IPS DF 6.9 (cell line): ENCODE measurements at regions not wholly inside any gene's neighbourhood (a gene's known extent, or its start where the extent isn't known, plus 50 kb on each side); places are given as distances from the start of the nearest gene placed in this dataset.

Experiments used
- DNase-seq: peaks from one replicate; pipeline ENCODE4 v3.0.0-alpha.2; 2013; ENCODE audit warnings: low read depth, low spot score
- H3K27ac ChIP-seq: one replicate; pipeline ENCODE4 v1.5.1; 2013; ENCODE audit warnings: low read length, control low read depth
- H3K27me3 ChIP-seq: 2 replicates; pipeline ENCODE4 v1.6.1; 2013; ENCODE audit warnings: mild to moderate bottlenecking, low read length; ENCODE audit not compliant: control insufficient read depth, insufficient read depth
- H3K36me3 ChIP-seq: 2 replicates; pipeline ENCODE4 v1.6.1; 2013; ENCODE audit warnings: low read length; ENCODE audit not compliant: control insufficient read depth, insufficient read depth
- H3K4me1 ChIP-seq: 2 replicates; pipeline ENCODE4 v1.6.1; 2013; ENCODE audit warnings: low read length; ENCODE audit not compliant: control insufficient read depth, insufficient read depth
- H3K4me3 ChIP-seq: 2 replicates; pipeline ENCODE4 v1.5.1; 2013; ENCODE audit warnings: mild to moderate bottlenecking, low read length
- H3K9me3 ChIP-seq: 2 replicates; pipeline ENCODE4 v1.6.1; 2013; ENCODE audit warnings: low read length, inconsistent platforms; ENCODE audit not compliant: control insufficient read depth, insufficient read depth
- WGBS: extraction: QIAGEN DNeasy Blood & Tissue Kit; methylation state at CpG from one replicate; pipeline ENCODE4 v1.1.7; 2013; ENCODE audit warnings: mixed read lengths, missing lambda C conversion rate; ENCODE audit not compliant: insufficient read length, insufficient coverage; 5-methylcytosine and 5-hydroxymethylcytosine counted together

GRCh38 chr15:60204131-60204885, 193.5 kb downstream of the ANXA2 start:
- H3K27me3 ChIP-seq: no peaks in the 10 kb centered on the region
- H3K9me3 ChIP-seq: no peaks in the 10 kb centered on the region
- H3K4me3 ChIP-seq: no peak overlapping the region
- WGBS: no CpG with 5 or more reads among the region's 11 CpGs
- no peak for DNase-seq
- no peaks in the 10 kb centered on the region for H3K4me1 ChIP-seq
- no peak overlapping the region for H3K27ac ChIP-seq
- no peaks in the 10 kb centered on the region for H3K36me3 ChIP-seq

DNA sequence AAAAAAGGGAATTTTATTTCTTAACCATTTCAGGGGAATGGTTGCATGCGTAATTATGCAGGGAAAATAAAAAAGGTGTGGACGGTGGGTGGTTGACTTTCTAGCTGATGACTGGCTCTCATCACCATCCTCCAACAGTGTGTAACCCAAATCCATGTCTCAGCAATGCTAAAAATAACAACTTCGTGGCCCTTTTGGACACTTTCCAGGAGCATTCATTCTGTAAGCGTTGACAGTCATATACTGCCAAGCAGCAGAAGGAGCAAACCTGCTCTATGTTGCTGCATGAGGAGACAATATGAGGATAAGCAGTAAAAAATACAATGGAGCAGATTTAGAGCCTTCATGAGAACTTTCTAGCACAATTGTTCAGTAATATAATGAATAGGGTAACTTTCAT, 189.1 kb downstream of the ANXA2 start:
- Histone ChIP-seq H3K4me3 (no peak overlapping the region), H3K9me3 (no peaks in the 10 kb centered on the region), H3K27me3 (no peaks in the 10 kb centered on the region), H3K36me3 (no peaks in the 10 kb centered on the region), H3K27ac (no peak overlapping the region), H3K4me1 (no peaks in the 10 kb centered on the region)
- no CpG with 5 or more reads among the region's 4 CpGs for WGBS
- no peak for DNase-seq

GRCh38 chr15:60212536-60212935, 185.2 kb downstream of the ANXA2 start:
- DNase-seq: no peak
- H3K9me3 ChIP-seq: no peaks in the 10 kb centered on the region
- WGBS: no CpG with 5 or more reads among the region's 4 CpGs
- no peak overlapping the region for H3K27ac ChIP-seq
- H3K36me3 ChIP-seq: no peaks in the 10 kb centered on the region
- no peaks in the 10 kb centered on the region for H3K4me1 ChIP-seq
- no peaks in the 10 kb centered on the region for H3K27me3 ChIP-seq
- H3K4me3 ChIP-seq: no peak overlapping the region

DNA sequence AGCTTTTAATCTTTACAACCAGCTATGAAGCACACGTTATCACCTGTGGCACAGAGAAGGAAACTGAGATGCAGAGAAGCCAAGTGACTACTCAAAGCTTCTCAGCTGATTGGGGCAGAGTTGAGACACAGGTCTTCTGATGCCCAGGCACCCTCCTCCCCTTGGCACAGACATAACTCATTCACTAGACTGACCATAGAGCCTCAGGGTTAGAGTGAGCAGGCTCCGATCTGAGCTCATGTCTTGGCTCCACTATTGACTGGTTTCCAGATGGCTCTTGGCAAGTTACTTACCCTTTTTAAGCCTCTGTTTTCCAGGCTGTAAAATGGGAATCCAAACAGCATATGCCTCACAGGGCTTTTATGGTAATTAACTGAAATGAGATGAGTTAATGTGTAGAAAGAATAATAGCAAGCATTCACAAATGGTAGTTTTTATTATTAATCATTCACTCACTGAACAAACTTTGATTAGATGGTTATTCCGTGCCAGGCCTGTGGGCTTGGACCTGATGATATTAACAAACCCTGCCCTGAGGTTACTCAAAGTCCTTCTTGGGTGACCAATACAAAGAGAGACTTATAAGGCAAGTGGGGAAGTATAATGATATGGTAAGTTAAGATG, 184.3 kb downstream of the ANXA2 start:
- Histone ChIP-seq H3K27ac (no peak overlapping the region), H3K27me3 (no peaks in the 10 kb centered on the region), H3K4me3 (no peak overlapping the region), H3K9me3 (no peaks in the 10 kb centered on the region), H3K36me3 (no peaks in the 10 kb centered on the region), H3K4me1 (no peaks in the 10 kb centered on the region)
- no CpG with 5 or more reads among the region's 3 CpGs for WGBS
- no peak for DNase-seq

- H3K27me3 ChIP-seq: no peaks in the 10 kb centered on the region
- WGBS: no CpG with 5 or more reads among the region's 4 CpGs
- DNase-seq: no peak
- no peaks in the 10 kb centered on the region for H3K9me3 ChIP-seq
- no peaks in the 10 kb centered on the region for H3K4me1 ChIP-seq
- no peaks in the 10 kb centered on the region for H3K36me3 ChIP-seq
- H3K27ac ChIP-seq: no peak overlapping the region
- H3K4me3 ChIP-seq: no peak overlapping the region
Measured at GRCh38 chr15:60214201-60214600, 183.6 kb downstream of the ANXA2 start.

GRCh38 chr15:60215225-60215963, 182.4 kb downstream of the ANXA2 start:
- DNase-seq: no peak
- H3K36me3 ChIP-seq: no peaks in the 10 kb centered on the region

GRCh38 chr15:60217161-60217560, 180.6 kb downstream of the ANXA2 start:
- no peaks in the 10 kb centered on the region for H3K4me1 ChIP-seq
- no CpG with 5 or more reads among the region's 1 CpG for WGBS
- H3K27me3 ChIP-seq: no peaks in the 10 kb centered on the region
- H3K36me3 ChIP-seq: no peaks in the 10 kb centered on the region
- no peak for DNase-seq
- H3K9me3 ChIP-seq: no peaks in the 10 kb centered on the region
- no peak overlapping the region for H3K27ac ChIP-seq
- H3K4me3 ChIP-seq: no peak overlapping the region

More at GRCh38 chr15:60215225-60215963, 182.4 kb downstream of the ANXA2 start:
- Histone ChIP-seq H3K27ac (no peak overlapping the region), H3K9me3 (no peaks in the 10 kb centered on the region), H3K4me1 (no peaks in the 10 kb centered on the region), H3K4me3 (no peak overlapping the region), H3K27me3 (no peaks in the 10 kb centered on the region)
- WGBS: no CpG with 5 or more reads among the region's 10 CpGs

- no peak overlapping the region for H3K4me3 ChIP-seq
- no peaks in the 10 kb centered on the region for H3K9me3 ChIP-seq
- no peak overlapping the region for H3K27ac ChIP-seq
- no peaks in the 10 kb centered on the region for H3K4me1 ChIP-seq
- no peaks in the 10 kb centered on the region for H3K27me3 ChIP-seq
- no peak for DNase-seq
- no peaks in the 10 kb centered on the region for H3K36me3 ChIP-seq
- no CpG with 5 or more reads among the region's 3 CpGs for WGBS
Measured at GRCh38 chr15:60218256-60218655, 179.5 kb downstream of the ANXA2 start.

DNA sequence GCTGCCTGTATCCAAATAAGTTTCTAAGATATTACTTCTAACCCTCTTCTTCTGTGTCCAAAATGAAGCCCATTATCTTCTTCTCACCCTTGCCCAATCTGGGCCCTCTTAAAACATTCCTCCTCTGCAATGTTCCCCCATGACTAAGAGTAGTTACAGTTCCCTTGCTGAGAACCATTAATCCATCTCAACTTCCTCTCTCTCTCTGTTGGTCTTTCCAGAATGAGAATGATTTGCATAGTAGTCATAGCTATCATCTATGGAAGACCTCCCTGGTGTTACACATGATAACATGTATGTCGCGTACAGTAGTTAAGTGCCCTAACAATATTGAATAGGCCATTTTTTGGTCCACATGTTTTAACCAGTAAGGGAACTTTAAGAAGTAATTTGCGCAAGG, 177.9 kb downstream of the ANXA2 start:
- Histone ChIP-seq H3K36me3 (no peaks in the 10 kb centered on the region), H3K9me3 (no peaks in the 10 kb centered on the region), H3K4me3 (no peak overlapping the region), H3K4me1 (no peaks in the 10 kb centered on the region), H3K27me3 (no peaks in the 10 kb centered on the region), H3K27ac (no peak overlapping the region)
- DNase-seq: no peak
- whole genome bisulfite sequencing: no CpG with 5 or more reads among the region's 3 CpGs

- Histone ChIP-seq H3K4me1 (no peaks in the 10 kb centered on the region), H3K36me3 (no peaks in the 10 kb centered on the region), H3K4me3 (no peak overlapping the region), H3K27me3 (no peaks in the 10 kb centered on the region), H3K27ac (no peak overlapping the region), H3K9me3 (no peaks in the 10 kb centered on the region)
- no peak for DNase-seq
Measured at GRCh38 chr15:60221356-60221755, 176.4 kb downstream of the ANXA2 start.
